C4-2B (cell line): ENCODE measurements at regions not wholly inside any gene's neighbourhood (a gene's known extent, or its start where the extent isn't known, plus 50 kb on each side); places are given as distances from the start of the nearest gene placed in this dataset.

ENCODE experiments used
- ZFX ChIP-seq: fragments of 450-650 bp; IDR thresholded peaks from 2 replicates; pipeline ENCODE4 v1.6.1; 2017
- TF ChIP-seq, protein P1 (sequence below): fragments of 450-650 bp; conservative IDR thresholded peaks from 2 replicates; pipeline ENCODE4 v1.5.1; 2017; ENCODE audit warnings: mild to moderate bottlenecking

GRCh38 chr22:48874956-48875355 is 952.7 kb downstream of the BRD1 start:
- TF ChIP-seq, protein P1, sequence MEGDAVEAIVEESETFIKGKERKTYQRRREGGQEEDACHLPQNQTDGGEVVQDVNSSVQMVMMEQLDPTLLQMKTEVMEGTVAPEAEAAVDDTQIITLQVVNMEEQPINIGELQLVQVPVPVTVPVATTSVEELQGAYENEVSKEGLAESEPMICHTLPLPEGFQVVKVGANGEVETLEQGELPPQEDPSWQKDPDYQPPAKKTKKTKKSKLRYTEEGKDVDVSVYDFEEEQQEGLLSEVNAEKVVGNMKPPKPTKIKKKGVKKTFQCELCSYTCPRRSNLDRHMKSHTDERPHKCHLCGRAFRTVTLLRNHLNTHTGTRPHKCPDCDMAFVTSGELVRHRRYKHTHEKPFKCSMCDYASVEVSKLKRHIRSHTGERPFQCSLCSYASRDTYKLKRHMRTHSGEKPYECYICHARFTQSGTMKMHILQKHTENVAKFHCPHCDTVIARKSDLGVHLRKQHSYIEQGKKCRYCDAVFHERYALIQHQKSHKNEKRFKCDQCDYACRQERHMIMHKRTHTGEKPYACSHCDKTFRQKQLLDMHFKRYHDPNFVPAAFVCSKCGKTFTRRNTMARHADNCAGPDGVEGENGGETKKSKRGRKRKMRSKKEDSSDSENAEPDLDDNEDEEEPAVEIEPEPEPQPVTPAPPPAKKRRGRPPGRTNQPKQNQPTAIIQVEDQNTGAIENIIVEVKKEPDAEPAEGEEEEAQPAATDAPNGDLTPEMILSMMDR, result no peak
- no peak for TF ChIP-seq ZFX
